HCT116 (cell line): ENCODE measurements at regions not wholly inside any gene's neighbourhood (a gene's known extent, or its start where the extent isn't known, plus 50 kb on each side); places are given as distances from the start of the nearest gene placed in this dataset.

Experiments
- CBX3 ChIP-seq: IDR thresholded peaks from 2 replicates; pipeline ENCODE4 v1.6.1; 2012; ENCODE audit warnings: low read depth
- CTCF ChIP-seq, 3 experiments: fragments of 200-600 bp in 1 of 3; sonication (generic) in 1 of 3; IDR thresholded peaks in 2 of 3; conservative IDR thresholded peaks in 1 of 3; 2 replicates each; pipeline ENCODE4 v1.5.1; 2012 to 2017; ENCODE audit warnings: low read depth in 2 of 3, low read length in 2 of 3, antibody characterized with exemption in 1 of 3, borderline replicate concordance in 1 of 3, control low read depth in 1 of 3, mild to moderate bottlenecking in 1 of 3, mixed read lengths in 1 of 3, mixed run types in 1 of 3, moderate library complexity in 1 of 3; ENCODE audit not compliant: insufficient read depth in 1 of 3
- EZH2phosphoT487 ChIP-seq: fragments of 200-600 bp; IDR thresholded peaks from 2 replicates; pipeline ENCODE4 v1.6.1; 2018; ENCODE audit warnings: antibody characterized with exemption, borderline replicate concordance
- POLR2A ChIP-seq: IDR thresholded peaks from 2 replicates; pipeline ENCODE4 v1.7.0; 2011; ENCODE audit warnings: borderline replicate concordance; ENCODE audit not compliant: insufficient read depth, insufficient read length; ENCODE audit errors: extremely low read depth
- SIN3A ChIP-seq: IDR thresholded peaks from 2 replicates; pipeline ENCODE4 v1.6.1; 2012; ENCODE audit warnings: low read depth
- SP1 ChIP-seq: IDR thresholded peaks from 2 replicates; pipeline ENCODE4 v1.6.1; 2012; ENCODE audit warnings: low read depth
- SRF ChIP-seq: IDR thresholded peaks from 2 replicates; pipeline ENCODE4 v1.6.1; 2012; ENCODE audit warnings: low read depth
- YY1 ChIP-seq: IDR thresholded peaks from 2 replicates; pipeline ENCODE4 v1.6.1; 2011; ENCODE audit warnings: low read length, low read depth, moderate library complexity, mild to moderate bottlenecking; ENCODE audit not compliant: insufficient replicate concordance; ENCODE audit errors: extremely low read depth
- ZFX ChIP-seq: fragments of 450-650 bp; IDR thresholded peaks from 2 replicates; pipeline ENCODE4 v1.6.1; 2017
- ZNF274 ChIP-seq: fragments of 200-500 bp; sonication (Bioruptor generic); IDR thresholded peaks from 2 replicates; pipeline ENCODE4 v1.6.1; 2014; ENCODE audit warnings: mild to moderate bottlenecking, low read depth, low read length, inconsistent platforms

GRCh38 chr10:62538606-62539005 is 164.4 kb downstream of the ZNF365 start:
- TF ChIP-seq CTCF (IDR thresholded peaks at IDR 0.05 in 2 of 3, conservative IDR thresholded peaks at IDR 0.05 in 1 of 3; ENCODE audit: borderline replicate concordance in 1 of 3, insufficient read depth in 1 of 3, low read depth in 2 of 3, low read length in 2 of 3) (no peak), SP1 (no peak), SIN3A (no peak), YY1 (no peak), SRF (no peak), ZFX (no peak), ZNF274 (no peak), EZH2phosphoT487 (no peak), CBX3 (no peak), POLR2A (no peak)
